Ramos (cell line): ENCODE measurements at regions not wholly inside any gene's neighbourhood (a gene's known extent, or its start where the extent isn't known, plus 50 kb on each side); places are given as distances from the start of the nearest gene placed in this dataset.
"Not testable (repeated sequence)": the region's sequence is repeated elsewhere in the genome, so short reads cannot be mapped to it uniquely, and the experiment has no call there.

ENCODE experiments used
- in situ Hi-C: fragments of 300-500 bp; cut with MboI; formaldehyde crosslinking; loops from one replicate; pipeline ENCODE4 v1.14.3; 2022; ENCODE audit warnings: low sequenced_read_pairs; ENCODE audit not compliant: unreplicated experiment

GRCh38 chr7:145490356-145490755, 626.2 kb upstream of the CNTNAP2 start:
- in situ Hi-C loops = no loop called here

- in situ Hi-C loops = no loop called here
Observed at GRCh38 chr7:145489609-145490008, 627.0 kb upstream of the CNTNAP2 start.

- in situ Hi-C loops = no loop called here
Observed at GRCh38 chr7:145488816-145489215, 627.8 kb upstream of the CNTNAP2 start.

GRCh38 chr7:145481985-145482384, 634.6 kb upstream of the CNTNAP2 start:
- in situ Hi-C loops = no loop called here

- in situ Hi-C loops = no loop called here
Observed at GRCh38 chr7:145478541-145478940, 638.1 kb upstream of the CNTNAP2 start.

GRCh38 chr7:145474009-145474686, 638.3 kb upstream of the TPK1 start:
- in situ Hi-C loops = no loop called here

- in situ Hi-C loops = no loop called here
Observed at GRCh38 chr7:145471883-145472282, 636.0 kb upstream of the TPK1 start.

- in situ Hi-C loops = no loop called here
Observed at GRCh38 chr7:145464287-145464686, 628.4 kb upstream of the TPK1 start.

GRCh38 chr7:145462463-145462862, 626.6 kb upstream of the TPK1 start:
- in situ Hi-C loops = no loop called here

- in situ Hi-C loops = no loop called here
Observed at GRCh38 chr7:145434811-145435210, 599.0 kb upstream of the TPK1 start.

- in situ Hi-C loops = no loop called here
Observed at GRCh38 chr7:145431834-145432233, 596.0 kb upstream of the TPK1 start.

- in situ Hi-C loops = not testable (repeated sequence)
Observed at GRCh38 chr7:145418481-145418880, 582.6 kb upstream of the TPK1 start.

GRCh38 chr7:145411066-145411465, 575.2 kb upstream of the TPK1 start:
- in situ Hi-C loops = no loop called here

- in situ Hi-C loops = no loop called here
Observed at GRCh38 chr7:145398758-145399157, 562.9 kb upstream of the TPK1 start.

- in situ Hi-C loops = no loop called here
Observed at GRCh38 chr7:145394126-145394525, 558.3 kb upstream of the TPK1 start.

GRCh38 chr7:145382762-145383161, 546.9 kb upstream of the TPK1 start:
- in situ Hi-C loops = no loop called here

GRCh38 chr7:145378197-145378596, 542.3 kb upstream of the TPK1 start:
- in situ Hi-C loops = no loop called here

- in situ Hi-C loops = no loop called here
Observed at GRCh38 chr7:145360511-145361100, 524.8 kb upstream of the TPK1 start.

- in situ Hi-C loops = no loop called here
Observed at GRCh38 chr7:145350334-145350733, 514.5 kb upstream of the TPK1 start.

GRCh38 chr7:145349452-145349851, 513.6 kb upstream of the TPK1 start:
- in situ Hi-C loops = not testable (repeated sequence)

- in situ Hi-C loops = no loop called here
Observed at GRCh38 chr7:145347271-145347670, 511.4 kb upstream of the TPK1 start.

GRCh38 chr7:145339319-145339718, 503.5 kb upstream of the TPK1 start:
- in situ Hi-C loops = no loop called here
